HG02763 (cell line): ENCODE measurements at regions not wholly inside any gene's neighbourhood (a gene's known extent, or its start where the extent isn't known, plus 50 kb on each side); places are given as distances from the start of the nearest gene placed in this dataset.
"Not testable (repeated sequence)": the region's sequence is repeated elsewhere in the genome, so short reads cannot be mapped to it uniquely, and the experiment has no call there.

Source experiments
- ATAC-seq: cut with Tn5 transposase; IDR thresholded peaks from one replicate; pipeline ENCODE4 v1.9.1; 2021; ENCODE audit warnings: mild to moderate bottlenecking, moderate library complexity; ENCODE audit not compliant: unreplicated experiment

GRCh38 chr9:74071502-74071901 lies 425.6 kb upstream of the RORB start:
- no peak for ATAC-seq

GRCh38 chr9:74073897-74074296 lies 423.2 kb upstream of the RORB start:
- no peak for ATAC-seq

- ATAC-seq: no peak
Measured at GRCh38 chr9:74078647-74079046, 418.5 kb upstream of the RORB start.

- not testable (repeated sequence) for ATAC-seq
Measured at GRCh38 chr9:74080652-74081051, 416.5 kb upstream of the RORB start.

- no peak for ATAC-seq
Measured at GRCh38 chr9:74083681-74084433, 413.3 kb upstream of the RORB start.

GRCh38 chr9:74085384-74086037 lies 411.6 kb upstream of the RORB start:
- not testable (repeated sequence) for ATAC-seq

GRCh38 chr9:74090921-74091320 lies 406.2 kb upstream of the RORB start:
- ATAC-seq: not testable (repeated sequence)

- ATAC-seq: no peak
Measured at GRCh38 chr9:74092491-74092834, 404.7 kb upstream of the RORB start.

GRCh38 chr9:74094037-74094436 lies 403.1 kb upstream of the RORB start:
- not testable (repeated sequence) for ATAC-seq

- ATAC-seq: no peak
Measured at GRCh38 chr9:74094766-74095165, 402.4 kb upstream of the RORB start.

GRCh38 chr9:74095925-74096324 lies 401.2 kb upstream of the RORB start:
- ATAC-seq: no peak

- ATAC-seq: no peak
Measured at GRCh38 chr9:74096420-74096819, 400.7 kb upstream of the RORB start.

GRCh38 chr9:74100042-74100441 lies 397.1 kb upstream of the RORB start:
- ATAC-seq: no peak

- not testable (repeated sequence) for ATAC-seq
Measured at GRCh38 chr9:74102148-74102547, 395.0 kb upstream of the RORB start.

GRCh38 chr9:74102702-74103101 lies 394.4 kb upstream of the RORB start:
- ATAC-seq: no peak

- no peak for ATAC-seq
Measured at GRCh38 chr9:74107692-74108091, 389.4 kb upstream of the RORB start.

GRCh38 chr9:74115976-74116375 lies 381.2 kb upstream of the RORB start:
- ATAC-seq: no peak

GRCh38 chr9:74117151-74117550 lies 380.0 kb upstream of the RORB start:
- ATAC-seq: no peak

GRCh38 chr9:74117731-74118130 lies 379.4 kb upstream of the RORB start:
- ATAC-seq: no peak

GRCh38 chr9:74120061-74120460 lies 377.1 kb upstream of the RORB start:
- ATAC-seq: no peak

- no peak for ATAC-seq
Measured at GRCh38 chr9:74120470-74120869, 376.7 kb upstream of the RORB start.

- no peak for ATAC-seq
Measured at GRCh38 chr9:74122216-74122615, 374.9 kb upstream of the RORB start.

- no peak for ATAC-seq
Measured at GRCh38 chr9:74122661-74123060, 374.5 kb upstream of the RORB start.
